H1 (cell line): ENCODE measurements at regions not wholly inside any gene's neighbourhood (a gene's known extent, or its start where the extent isn't known, plus 50 kb on each side); places are given as distances from the start of the nearest gene placed in this dataset.

Source experiments
- CTCF ChIA-PET: fragments of 300-600 bp; sonication (Branson Sonifier 250); formaldehyde crosslinking; loops from one replicate; lab custom pipeline; 2021; ENCODE audit not compliant: partially characterized antibody; lab: Charles Lee
- POLR2A ChIA-PET: fragments of 300-600 bp; sonication (Branson Sonifier 250); formaldehyde crosslinking; loops from one replicate; lab custom pipeline; 2021; ENCODE audit warnings: inconsistent platforms; ENCODE audit not compliant: partially characterized antibody; lab: Charles Lee
- DNase-seq, 2 experiments: peaks; one replicate each; pipeline versions ENCODE4 v3.0.0 to v3.0.0-alpha.2; 2010 to 2022; ENCODE audit warnings: low spot score in 2 of 2, low read depth in 1 of 2, mixed read lengths in 1 of 2
- FAIRE-seq: peaks from 2 replicates; lab custom pipeline; 2011; peaks lifted over from hg19 to GRCh38; lab: Jason Lieb, UNC
- H2AFZ ChIP-seq: 2 replicates; pipeline ENCODE4 v1.8.1; 2012; ENCODE audit warnings: low read length, inconsistent platforms
- H2AK5ac ChIP-seq: 2 replicates; pipeline ENCODE4 v1.6.1; 2013; ENCODE audit warnings: low read depth, low read length
- H2BK120ac ChIP-seq: replicated peaks from 2 replicates; pipeline ENCODE3; 2013; ENCODE audit warnings: low read depth, low read length, inconsistent platforms
- H2BK12ac ChIP-seq: 2 replicates; pipeline ENCODE4 v1.6.1; 2013; ENCODE audit warnings: low read depth, low read length
- H2BK15ac ChIP-seq: 2 replicates; pipeline ENCODE4 v1.6.1; 2013; ENCODE audit warnings: low read length
- H2BK20ac ChIP-seq: 2 replicates; pipeline ENCODE4 v1.6.1; 2013; ENCODE audit warnings: low read length
- H2BK5ac ChIP-seq: 2 replicates; pipeline ENCODE4 v1.6.1; 2013; ENCODE audit warnings: low read depth, low read length
- H3K14ac ChIP-seq: 2 replicates; pipeline ENCODE4 v1.6.1; 2013; ENCODE audit warnings: inconsistent platforms; ENCODE audit not compliant: insufficient read length
- H3K18ac ChIP-seq: 2 replicates; pipeline ENCODE4 v1.6.1; 2013; ENCODE audit warnings: low read length; ENCODE audit errors: extremely low read depth
- H3K23ac ChIP-seq: 2 replicates; pipeline ENCODE4 v1.6.1; 2013; ENCODE audit warnings: inconsistent platforms; ENCODE audit not compliant: insufficient read length
- H3K23me2 ChIP-seq: 2 replicates; pipeline ENCODE4 v1.6.1; 2013; ENCODE audit warnings: low read depth, low read length
- H3K27ac ChIP-seq: 2 replicates; pipeline ENCODE4 v1.6.1; 2011; ENCODE audit warnings: low read depth, low read length, inconsistent platforms
- H3K27me3 ChIP-seq, 4 experiments: replicated peaks in 1 of 4; 1 replicate in 1 of 4; 2 replicates in 3 of 4; pipeline versions ENCODE4 v1.6.1 to v1.8.1; 2011 to 2013; ENCODE audit warnings: low read length in 3 of 4, mild to moderate bottlenecking in 3 of 4, inconsistent platforms in 2 of 4, mixed read lengths in 2 of 4, moderate library complexity in 1 of 4; ENCODE audit not compliant: control insufficient read depth in 3 of 4, insufficient read depth in 3 of 4; ENCODE audit errors: extremely low read depth in 1 of 4
- H3K36me3 ChIP-seq, 4 experiments: 2 replicates each; pipeline versions ENCODE4 v1.6.1 to v1.8.1; 2011 to 2013; ENCODE audit warnings: mild to moderate bottlenecking in 4 of 4, low read length in 3 of 4, moderate library complexity in 2 of 4, control low read depth in 1 of 4, inconsistent platforms in 1 of 4; ENCODE audit not compliant: insufficient read depth in 4 of 4, control insufficient read depth in 2 of 4
- H3K4ac ChIP-seq: replicated peaks from 2 replicates; pipeline ENCODE3; 2013; ENCODE audit warnings: low read length, low read depth, mixed read lengths, inconsistent platforms; ENCODE audit not compliant: insufficient read length
- H3K4me1 ChIP-seq, 4 experiments: replicated peaks in 1 of 4; 1 replicate in 1 of 4; 2 replicates in 3 of 4; pipeline versions ENCODE4 v1.6.1 to v1.8.1; 2011 to 2013; ENCODE audit warnings: low read length in 3 of 4, inconsistent platforms in 2 of 4, mixed read lengths in 1 of 4; ENCODE audit not compliant: insufficient read depth in 4 of 4, control insufficient read depth in 3 of 4
- H3K4me2 ChIP-seq, 2 experiments: 2 replicates each; pipeline versions ENCODE4 v1.6.1 to v1.8.1; 2011 to 2013; ENCODE audit warnings: low read depth in 2 of 2, low read length in 2 of 2, control low read depth in 1 of 2, inconsistent platforms in 1 of 2, mild to moderate bottlenecking in 1 of 2; ENCODE audit not compliant: insufficient read depth in 1 of 2
- H3K4me3 ChIP-seq, 4 experiments: fragments of 200-600, 300-600 bp in 1 of 4; sonication (generic), shearing (Covaris generic), sonication (Bioruptor Twin) in 1 of 4; 2 replicates each; pipeline versions ENCODE4 v1.5.1 to v1.8.1; 2011 to 2016; ENCODE audit warnings: low read length in 4 of 4, low read depth in 3 of 4, control low read depth in 2 of 4, inconsistent platforms in 2 of 4, mild to moderate bottlenecking in 2 of 4, mixed read lengths in 1 of 4, moderate library complexity in 1 of 4; ENCODE audit not compliant: insufficient read depth in 2 of 4; ENCODE audit errors: extremely low read depth in 1 of 4
- H3K56ac ChIP-seq: replicated peaks from 2 replicates; pipeline ENCODE3; 2013; ENCODE audit warnings: low read depth, mild to moderate bottlenecking, mixed read lengths, low read length, inconsistent platforms; ENCODE audit not compliant: insufficient read length
- H3K79me1 ChIP-seq: 2 replicates; pipeline ENCODE4 v1.6.1; 2013; ENCODE audit warnings: low read depth, low read length, control low read depth
- H3K79me2 ChIP-seq, 2 experiments: 2 replicates each; pipeline versions ENCODE4 v1.6.1 to v1.8.1; 2012 to 2013; ENCODE audit warnings: low read length in 2 of 2, mild to moderate bottlenecking in 2 of 2, inconsistent platforms in 1 of 2; ENCODE audit not compliant: insufficient read depth in 2 of 2, control insufficient read depth in 1 of 2
- H3K9ac ChIP-seq, 4 experiments: replicated peaks in 1 of 4; 1 replicate in 1 of 4; 2 replicates in 3 of 4; pipeline versions ENCODE4 v1.6.1 to v1.8.1; 2011 to 2013; ENCODE audit warnings: low read depth in 3 of 4, low read length in 3 of 4, control low read depth in 2 of 4, mild to moderate bottlenecking in 2 of 4, moderate library complexity in 2 of 4, inconsistent platforms in 1 of 4; ENCODE audit errors: extremely low read depth in 1 of 4
- H3K9me3 ChIP-seq, 2 experiments: 2 replicates each; pipeline versions ENCODE4 v1.6.1 to v1.8.1; 2012 to 2013; ENCODE audit warnings: mild to moderate bottlenecking in 2 of 2, moderate library complexity in 2 of 2, control low read depth in 1 of 2, inconsistent platforms in 1 of 2, low read depth in 1 of 2, low read length in 1 of 2, mixed read lengths in 1 of 2; ENCODE audit not compliant: insufficient read depth in 2 of 2
- H4K20me1 ChIP-seq, 2 experiments: replicated peaks in 1 of 2; 2 replicates each; pipeline versions ENCODE3 to v1.8.1; 2011 to 2013; ENCODE audit warnings: inconsistent platforms in 2 of 2, low read length in 2 of 2, mild to moderate bottlenecking in 1 of 2; ENCODE audit not compliant: insufficient read depth in 2 of 2, control insufficient read depth in 1 of 2
- H4K5ac ChIP-seq: 2 replicates; pipeline ENCODE4 v1.6.1; 2013; ENCODE audit warnings: low read length, low read depth, mixed read lengths, inconsistent platforms; ENCODE audit not compliant: insufficient read length
- H4K8ac ChIP-seq: 2 replicates; pipeline ENCODE4 v1.8.0; 2013; ENCODE audit warnings: mild to moderate bottlenecking, moderate library complexity, low read length, inconsistent platforms; ENCODE audit not compliant: insufficient read depth; ENCODE audit errors: extremely low read depth
- H4K91ac ChIP-seq: replicated peaks from 2 replicates; pipeline ENCODE3; 2013; ENCODE audit warnings: low read length, mixed read lengths, inconsistent platforms; ENCODE audit not compliant: insufficient read length
- YY1 ChIP-seq: IDR thresholded peaks from 2 replicates; pipeline ENCODE4 v1.6.1; 2011; ENCODE audit warnings: low read depth, mild to moderate bottlenecking, low read length
- WGBS, 2 experiments: shearing (Covaris generic) in 1 of 2; methylation state at CpG; one replicate each; pipeline versions ENCODE4 v1.1.6 to v1.1.7; 2013 to 2015; ENCODE audit warnings: low lambda C conversion rate in 2 of 2, mixed read lengths in 2 of 2, inconsistent platforms in 1 of 2, low coverage in 1 of 2, missing lambda C conversion rate in 1 of 2; ENCODE audit not compliant: insufficient replicate concordance in 2 of 2, insufficient coverage in 1 of 2, insufficient read length in 1 of 2; ENCODE audit errors: extremely low coverage in 1 of 2, missing lambda C conversion rate in 1 of 2; 5-methylcytosine and 5-hydroxymethylcytosine counted together

DNA sequence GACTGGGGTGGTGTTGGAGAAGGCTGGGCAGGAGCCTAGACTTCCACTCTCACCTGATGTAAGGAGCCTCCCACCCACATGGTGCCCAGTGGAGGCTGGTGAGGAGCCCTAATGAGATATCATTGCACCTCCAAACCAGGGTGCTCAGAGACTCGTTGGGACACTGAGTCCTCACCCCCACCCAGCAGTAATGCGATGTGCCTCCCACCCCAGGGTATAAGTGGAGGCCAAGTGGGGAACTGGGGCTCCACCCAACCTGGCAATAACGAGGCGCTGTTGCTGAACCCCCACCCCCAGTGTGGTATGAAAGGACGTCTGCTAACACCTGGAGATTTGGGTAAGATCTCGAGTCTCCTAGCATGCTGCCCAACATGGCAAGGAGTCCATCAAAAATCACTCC is 510.2 kb downstream of the PREX1 start:
- Histone ChIP-seq H2BK12ac (peak overlapping the region; percentile 72; the same call in 1 of the 2 replicates), H4K5ac (no peak overlapping the region), H3K56ac (no peak overlapping the region), H2BK5ac (peak overlapping the region; percentile 15; the same call in 1 of the 2 replicates), H3K4me3 (no peak overlapping the region), H3K36me3 (no peaks in the 10 kb centered on the region), H2BK20ac (peak overlapping the region; percentile 63; the same call in 1 of the 2 replicates)
- 79% methylated on average over 6 of the region's 6 CpGs; no CpG with 5 or more reads in 1 of the 2 experiments for WGBS, 2 experiments
- POLR2A ChIA-PET, result interaction anchor here (0.8 kb wide), 1 partner anchor 9 kb away, joined by 5 read pairs; no protein-coding TSS in a partner anchor
- TF ChIP-seq YY1, result no peak
- TF ChIP-seq, all 59 proteins: peak for 0
- H3K18ac ChIP-seq, result peak overlapping the region; percentile 25; the same call in 1 of the 2 replicates
- CTCF ChIA-PET, result no interaction called here
- peak overlapping the region; percentile 44 for H3K4ac ChIP-seq
- H3K4me2 ChIP-seq, result no peak overlapping the region
- no peak overlapping the region for H2AFZ ChIP-seq
- no peak overlapping the region for H3K9ac ChIP-seq
- H4K8ac ChIP-seq, result no peak overlapping the region; the same call in 1 of the 2 replicates
- H3K79me2 ChIP-seq, result no peaks in the 10 kb centered on the region
- peak overlapping the region; percentile 60 for H2BK120ac ChIP-seq
- no peaks in the 10 kb centered on the region for H3K23me2 ChIP-seq
- H4K91ac ChIP-seq, result peak overlapping the region; percentile 29
- no peak overlapping the region for H2BK15ac ChIP-seq
- H2AK5ac ChIP-seq, result peak overlapping the region; percentile 77; the same call in 1 of the 2 replicates
- no peak for DNase-seq
- H3K4me1 ChIP-seq, result peaks cover 0 to 6% (median 2%) of the 10 kb centered on the region in 4 experiments; a peak in 3 of 7 replicates
- H3K14ac ChIP-seq, result no peak overlapping the region
- no peak for FAIRE-seq
- H4K20me1 ChIP-seq, result no peaks in the 10 kb centered on the region
- no peaks in the 10 kb centered on the region for H3K27me3 ChIP-seq
- H3K9me3 ChIP-seq, result no peaks in the 10 kb centered on the region
- no peak overlapping the region for H3K23ac ChIP-seq
- H3K27ac ChIP-seq, result no peak overlapping the region
- no peaks in the 10 kb centered on the region for H3K79me1 ChIP-seq
